Stimulated activated naive CD4-positive, alpha-beta T cell treated with Interleukin-2 at 50 U/mL for 16 hours (primary cell): ENCODE measurements at regions not wholly inside any gene's neighbourhood (a gene's known extent, or its start where the extent isn't known, plus 50 kb on each side); places are given as distances from the start of the nearest gene placed in this dataset.

ENCODE experiments used
- DNase-seq: peaks from one replicate; lab custom pipeline; 2025; lab: John Stamatoyannopoulos, UW

- DNase-seq: no peak
These were observed 151.9 kb downstream of the FAM43A start for GRCh38 chr3:194837457-194838127.

- no peak for DNase-seq
These were observed 152.6 kb downstream of the FAM43A start for GRCh38 chr3:194838236-194838635.

- DNase-seq: no peak
These were observed 155.2 kb downstream of the FAM43A start for GRCh38 chr3:194840661-194841514.

- no peak for DNase-seq
These were observed 155.8 kb downstream of the FAM43A start for GRCh38 chr3:194841515-194841841.

GRCh38 chr3:194843556-194843955 lies 157.9 kb downstream of the FAM43A start:
- no peak for DNase-seq

- DNase-seq: no peak
These were observed 158.4 kb downstream of the FAM43A start for GRCh38 chr3:194844046-194844445.

DNA sequence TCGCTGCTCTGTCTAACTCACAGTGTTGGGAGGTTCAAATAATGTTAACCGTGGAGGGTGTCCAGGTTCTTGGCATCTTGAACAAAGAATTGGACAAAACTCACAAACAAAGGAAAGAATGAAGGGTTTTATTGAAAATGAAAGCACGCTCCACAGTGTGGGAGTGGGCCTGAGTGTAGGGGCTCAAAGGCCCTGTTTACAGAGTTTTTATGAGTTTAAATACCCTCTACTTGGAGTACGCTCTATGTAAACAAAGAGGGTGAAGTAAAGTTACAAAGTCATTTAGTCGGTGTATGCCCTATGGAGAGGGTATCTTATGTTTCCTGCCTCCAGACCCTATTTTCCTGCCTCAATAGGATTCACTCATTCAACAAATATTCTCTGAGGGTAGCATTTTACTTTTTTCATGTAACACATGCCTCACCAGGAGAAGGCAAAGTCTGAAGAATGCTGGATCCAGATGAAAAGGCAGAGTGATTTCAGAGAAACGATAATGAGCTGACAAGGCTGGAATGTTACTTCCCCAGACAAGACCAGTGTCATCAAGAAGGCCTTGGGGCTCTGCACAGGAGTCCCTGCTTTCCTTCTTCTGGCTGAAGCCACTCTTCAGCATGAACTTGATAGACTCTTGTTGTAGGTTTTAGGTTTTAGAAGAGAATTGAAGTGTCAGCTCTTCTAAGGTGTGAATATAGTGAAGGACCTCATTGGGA lies 163.6 kb downstream of the FAM43A start:
- DNase-seq: no peak

DNA sequence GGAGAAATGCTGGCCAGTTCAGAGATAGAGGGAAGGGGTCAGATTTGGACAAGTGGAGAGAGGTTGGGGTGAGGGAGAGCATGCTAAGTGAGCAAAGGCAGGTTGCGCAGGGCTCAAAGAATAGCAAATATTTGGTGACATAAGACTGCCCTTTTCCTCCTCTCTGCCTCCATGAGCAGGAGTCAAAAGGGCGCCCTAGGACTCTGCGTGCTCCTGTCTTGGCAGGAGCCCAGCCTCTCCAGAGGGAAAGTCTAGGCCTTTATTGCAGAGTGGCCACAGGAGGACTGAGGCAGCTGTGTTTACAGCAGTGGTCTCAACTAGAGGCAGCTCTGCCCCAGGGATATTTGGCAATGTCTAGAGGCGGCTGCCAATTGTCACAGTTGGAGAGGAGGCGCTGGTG lies 165.6 kb downstream of the FAM43A start:
- no peak for DNase-seq

DNA sequence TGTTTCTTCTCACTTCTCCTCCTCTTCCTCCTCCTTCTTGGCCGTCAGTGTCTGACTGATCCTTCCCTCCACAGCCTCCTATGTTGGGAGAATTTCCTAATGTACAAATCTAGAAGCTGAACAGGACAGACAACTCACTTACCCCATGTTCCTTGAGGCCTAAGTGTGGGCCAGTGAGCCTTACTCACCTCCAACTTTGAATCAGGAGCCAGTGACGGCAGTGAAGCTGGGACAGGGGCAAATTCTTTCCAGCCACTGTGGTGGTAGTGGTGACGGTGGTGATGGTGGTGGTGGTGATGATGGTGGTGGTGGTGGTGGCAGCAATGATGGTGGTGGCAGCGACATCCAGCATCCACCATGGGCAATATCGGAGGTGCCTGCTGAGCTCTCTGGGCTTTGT lies 166.3 kb downstream of the FAM43A start:
- DNase-seq: no peak

DNA sequence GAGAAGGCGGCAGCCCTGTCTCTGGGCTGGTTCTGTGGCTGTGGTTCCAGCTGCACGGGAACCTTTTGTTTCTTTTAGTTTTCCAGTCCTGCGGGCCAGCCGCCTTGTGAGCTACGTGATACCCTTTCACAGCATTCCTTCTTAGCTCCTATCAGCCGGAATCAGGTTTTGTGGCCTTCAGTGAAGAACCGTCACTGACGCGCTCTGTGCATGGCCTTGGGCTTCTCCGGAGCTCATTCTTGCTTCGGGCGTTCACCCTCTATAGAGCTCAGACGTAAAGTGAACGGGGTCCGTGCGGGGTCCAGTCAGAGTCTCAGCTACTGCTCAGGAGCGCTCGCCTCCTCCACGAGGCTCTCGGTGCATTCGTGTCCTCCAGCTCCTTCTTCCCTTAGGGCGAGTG lies 166.7 kb downstream of the FAM43A start:
- no peak for DNase-seq

- no peak for DNase-seq
These were observed 167.3 kb downstream of the FAM43A start for GRCh38 chr3:194852831-194853508.

DNA sequence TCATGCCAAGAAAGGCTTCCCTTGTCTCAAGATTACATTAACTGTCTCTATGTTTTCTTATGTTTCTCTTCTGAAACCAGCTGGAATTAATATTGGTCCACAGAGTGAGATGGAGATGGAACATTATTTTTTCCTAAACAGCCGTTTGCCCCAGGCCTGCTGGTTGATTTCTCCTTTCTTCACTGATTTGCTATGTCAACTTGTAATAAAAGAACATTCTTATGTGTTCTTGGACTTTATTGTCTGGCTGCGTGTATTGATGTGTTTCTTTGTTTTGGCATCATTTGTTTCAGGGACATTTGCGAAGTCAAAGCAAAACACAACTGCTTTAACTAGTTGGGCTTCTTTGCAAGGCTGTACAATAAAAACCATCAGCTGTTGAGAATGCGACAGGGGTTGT lies 168.5 kb downstream of the FAM43A start:
- no peak for DNase-seq

DNA sequence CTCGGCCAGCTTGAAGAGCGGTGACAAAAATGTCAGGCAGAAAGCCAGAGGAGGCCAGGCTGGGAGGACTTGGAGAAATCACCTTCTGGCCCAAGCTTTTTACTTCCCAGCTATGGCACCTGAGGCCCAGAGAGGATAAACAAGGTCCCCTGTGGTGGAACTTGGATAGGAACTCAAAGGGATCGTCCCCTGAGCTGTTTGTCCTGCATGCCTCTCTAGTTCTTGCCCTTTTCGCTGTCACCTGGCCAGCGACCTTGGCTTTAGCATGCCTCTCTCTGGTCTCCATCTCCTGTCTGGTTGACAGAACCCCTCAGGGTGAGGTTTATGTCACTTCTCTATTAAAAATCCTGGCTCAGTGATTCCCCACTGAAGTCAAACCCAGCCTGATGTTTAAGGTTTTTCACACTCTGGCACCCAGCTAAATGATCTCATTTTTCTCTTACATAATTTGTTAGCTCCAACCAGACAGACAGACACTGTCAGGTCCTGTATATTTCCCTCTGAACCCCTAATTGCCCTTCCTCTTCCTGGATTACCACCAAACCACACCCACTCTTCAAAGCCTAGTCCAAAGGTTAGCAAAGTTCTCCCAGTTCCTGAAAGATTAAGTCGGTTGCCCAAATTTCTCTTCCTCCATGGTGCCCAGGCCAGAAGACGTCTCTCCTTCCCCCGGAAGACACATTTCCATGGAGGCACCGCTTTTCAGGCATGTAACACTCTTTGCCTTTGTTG lies 169.1 kb downstream of the FAM43A start:
- no peak for DNase-seq

GRCh38 chr3:194856296-194856695 lies 170.6 kb downstream of the FAM43A start:
- no peak for DNase-seq

DNA sequence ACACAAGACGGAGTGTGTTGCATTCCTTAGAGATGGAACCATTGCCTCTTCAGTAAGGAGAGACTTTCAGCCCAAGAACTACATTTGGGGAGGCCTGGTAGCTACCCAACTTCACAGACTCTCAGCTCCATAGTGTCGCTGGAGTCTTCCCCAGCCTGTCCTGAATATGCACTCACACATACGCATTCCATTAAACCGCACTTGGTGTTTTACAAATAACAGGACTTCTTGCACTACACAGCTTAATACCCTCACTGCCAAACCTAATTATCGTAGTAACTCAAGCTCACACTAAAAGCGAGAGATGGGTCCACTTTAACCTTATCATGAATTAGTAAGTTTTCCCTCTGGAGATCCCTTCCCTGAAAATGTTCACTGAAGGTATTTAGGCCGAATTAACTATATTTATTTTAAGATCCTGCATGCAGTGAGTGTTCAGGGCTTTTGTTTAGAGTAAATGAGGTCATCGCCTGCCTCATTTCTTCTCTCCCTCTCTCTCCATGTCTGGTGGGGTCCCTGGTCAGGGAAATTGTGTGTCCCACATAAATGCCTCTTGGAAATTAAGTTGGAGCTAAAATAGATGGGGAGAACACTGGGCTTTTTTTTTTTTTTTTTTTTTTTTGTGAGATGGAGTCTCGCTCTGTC lies 171.9 kb downstream of the FAM43A start:
- no peak for DNase-seq

DNA sequence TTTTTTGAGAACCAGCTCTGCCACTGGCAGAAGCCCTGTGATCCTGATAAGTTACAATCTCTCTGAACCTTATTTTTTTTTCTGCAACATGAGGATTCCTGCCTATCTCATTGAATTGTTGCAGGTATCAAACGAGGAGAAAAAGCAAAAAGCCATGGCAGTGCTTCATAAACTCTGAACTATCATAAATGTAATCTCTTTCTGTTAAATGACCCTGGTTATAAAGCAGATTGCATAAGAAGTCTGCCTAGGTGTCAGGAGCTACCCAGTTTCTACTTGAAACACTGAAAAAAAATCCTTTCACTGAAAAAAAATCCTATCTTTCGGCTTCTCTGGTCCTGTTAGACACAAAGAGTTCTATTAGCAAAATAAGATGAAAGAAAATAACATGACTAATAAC lies 172.7 kb downstream of the FAM43A start:
- no peak for DNase-seq

DNA sequence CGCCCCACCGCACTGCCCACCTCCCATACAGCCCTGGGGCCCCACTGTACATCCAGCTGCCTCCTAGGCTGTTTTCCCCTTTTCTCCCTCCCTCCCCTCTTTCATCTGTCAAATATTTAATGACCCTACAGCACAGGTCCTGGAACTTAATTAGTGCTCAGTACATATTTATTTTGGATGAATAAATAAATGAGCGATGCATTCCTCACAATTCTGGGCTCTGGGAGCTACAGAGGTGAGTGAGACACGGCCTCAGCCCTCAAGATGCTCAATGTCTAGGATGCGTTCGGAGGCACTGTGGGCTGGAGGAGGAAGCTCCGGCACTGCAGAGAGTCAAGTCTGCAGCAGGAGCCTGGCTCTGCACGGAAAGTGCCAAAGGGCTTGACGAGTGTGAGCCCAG lies 175.0 kb downstream of the FAM43A start:
- DNase-seq: no peak

DNA sequence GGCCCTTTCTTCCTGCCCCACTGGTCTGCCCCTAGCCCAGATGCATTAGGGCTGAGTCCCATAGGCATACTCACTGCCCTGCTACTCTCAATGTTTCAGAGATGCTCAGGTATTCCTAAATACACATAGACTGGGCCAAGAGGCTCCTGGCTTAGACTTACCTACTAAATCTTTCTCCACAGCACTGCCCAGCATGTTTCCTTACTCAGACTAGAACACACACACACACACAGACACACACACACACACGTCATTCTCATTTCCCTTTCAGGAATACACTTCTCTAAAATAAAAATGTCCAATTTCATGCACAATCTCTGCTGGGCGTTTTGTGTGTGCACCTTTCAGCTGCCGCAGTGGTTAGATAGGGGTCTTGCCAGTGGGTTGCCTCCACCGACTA lies 175.7 kb downstream of the FAM43A start:
- no peak for DNase-seq

DNA sequence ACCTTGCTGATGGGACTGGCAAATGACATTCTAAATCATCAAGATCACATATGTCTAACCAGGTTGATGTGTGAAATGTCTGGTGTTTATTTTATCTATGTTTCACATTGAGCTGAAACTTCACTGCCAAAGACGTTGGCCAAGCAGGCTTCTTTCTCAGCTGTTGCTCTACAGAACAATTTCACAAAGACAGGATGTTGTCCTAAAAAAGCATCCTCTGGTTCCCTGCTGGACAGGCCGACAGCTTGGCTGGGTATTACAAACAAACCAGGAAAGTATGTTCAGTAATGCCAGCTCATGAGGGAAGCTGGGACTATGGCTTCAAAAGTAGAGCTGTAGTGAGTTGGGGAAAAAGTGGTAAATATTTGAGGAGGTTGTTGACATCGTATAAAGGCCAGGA lies 179.4 kb downstream of the FAM43A start:
- no peak for DNase-seq

- no peak for DNase-seq
These were observed 179.9 kb downstream of the FAM43A start for GRCh38 chr3:194865615-194866014.

DNA sequence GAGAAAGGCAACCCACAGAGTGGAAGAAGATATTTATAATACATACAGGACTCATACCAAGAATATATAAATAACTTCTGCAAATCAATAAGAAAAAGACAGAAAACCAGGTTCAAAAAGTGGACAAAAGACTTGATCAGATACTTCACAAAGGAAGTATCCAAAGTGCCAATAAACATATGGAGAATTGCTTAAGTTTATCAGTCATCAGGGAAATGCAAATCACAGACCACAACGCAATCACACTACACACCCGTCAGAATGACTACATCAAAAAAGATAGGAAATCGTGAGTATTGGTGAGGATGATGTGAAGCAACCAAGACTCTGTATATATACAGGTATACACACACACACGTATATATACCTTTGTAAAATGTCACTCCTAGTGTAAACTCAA lies 180.6 kb downstream of the FAM43A start:
- no peak for DNase-seq
